H1 (cell line): ENCODE measurements at regions not wholly inside any gene's neighbourhood (a gene's known extent, or its start where the extent isn't known, plus 50 kb on each side); places are given as distances from the start of the nearest gene placed in this dataset.

Source experiments
- EP300 ChIP-seq, 2 experiments: IDR thresholded peaks; 1 replicate in 1 of 2; 2 replicates in 1 of 2; pipeline ENCODE4 v1.6.1; 2011 to 2012; ENCODE audit warnings: low read depth in 2 of 2, low read length in 2 of 2, mild to moderate bottlenecking in 2 of 2, borderline replicate concordance in 1 of 2, inconsistent platforms in 1 of 2, moderate library complexity in 1 of 2
- EZH2 ChIP-seq: fragments of 200-600 bp; sonication (generic); IDR thresholded peaks from 2 replicates; pipeline ENCODE4 v1.7.1; 2012; ENCODE audit warnings: low read depth, mild to moderate bottlenecking, moderate library complexity, low read length, inconsistent platforms; ENCODE audit not compliant: severe bottlenecking
- GABPA ChIP-seq: IDR thresholded peaks from 2 replicates; pipeline ENCODE4 v1.6.1; 2011; ENCODE audit warnings: mild to moderate bottlenecking, low read length, moderate library complexity, borderline replicate concordance; ENCODE audit not compliant: insufficient read depth
- HDAC2 ChIP-seq, 2 experiments: fragments of 300-600 bp in 1 of 2; sonication (generic) in 1 of 2; IDR thresholded peaks; 2 replicates each; pipeline ENCODE4 v1.6.1; 2011 to 2012; ENCODE audit warnings: low read depth in 2 of 2, low read length in 2 of 2, mild to moderate bottlenecking in 2 of 2, moderate library complexity in 2 of 2, borderline replicate concordance in 1 of 2, inconsistent platforms in 1 of 2
- RBBP5 ChIP-seq: IDR thresholded peaks from 2 replicates; pipeline ENCODE4 v1.7.1; 2012; ENCODE audit warnings: low read depth, mild to moderate bottlenecking, inconsistent platforms, low read length, moderate library complexity, borderline replicate concordance
- TCF12 ChIP-seq: IDR thresholded peaks from 2 replicates; pipeline ENCODE4 v1.6.1; 2011; ENCODE audit warnings: low read depth, mild to moderate bottlenecking, low read length
- YY1 ChIP-seq: IDR thresholded peaks from 2 replicates; pipeline ENCODE4 v1.6.1; 2011; ENCODE audit warnings: low read depth, mild to moderate bottlenecking, low read length
- TF ChIP-seq, protein P1 (sequence below): fragments of 300-600 bp; sonication (generic); IDR thresholded peaks from 2 replicates; pipeline ENCODE4 v1.7.1; 2012; ENCODE audit warnings: low read length, moderate library complexity, mild to moderate bottlenecking, inconsistent platforms; ENCODE audit not compliant: insufficient replicate concordance
- TF ChIP-seq, protein P2 (sequence below): IDR thresholded peaks from 2 replicates; pipeline ENCODE4 v1.6.1; 2012; ENCODE audit warnings: inconsistent platforms

DNA sequence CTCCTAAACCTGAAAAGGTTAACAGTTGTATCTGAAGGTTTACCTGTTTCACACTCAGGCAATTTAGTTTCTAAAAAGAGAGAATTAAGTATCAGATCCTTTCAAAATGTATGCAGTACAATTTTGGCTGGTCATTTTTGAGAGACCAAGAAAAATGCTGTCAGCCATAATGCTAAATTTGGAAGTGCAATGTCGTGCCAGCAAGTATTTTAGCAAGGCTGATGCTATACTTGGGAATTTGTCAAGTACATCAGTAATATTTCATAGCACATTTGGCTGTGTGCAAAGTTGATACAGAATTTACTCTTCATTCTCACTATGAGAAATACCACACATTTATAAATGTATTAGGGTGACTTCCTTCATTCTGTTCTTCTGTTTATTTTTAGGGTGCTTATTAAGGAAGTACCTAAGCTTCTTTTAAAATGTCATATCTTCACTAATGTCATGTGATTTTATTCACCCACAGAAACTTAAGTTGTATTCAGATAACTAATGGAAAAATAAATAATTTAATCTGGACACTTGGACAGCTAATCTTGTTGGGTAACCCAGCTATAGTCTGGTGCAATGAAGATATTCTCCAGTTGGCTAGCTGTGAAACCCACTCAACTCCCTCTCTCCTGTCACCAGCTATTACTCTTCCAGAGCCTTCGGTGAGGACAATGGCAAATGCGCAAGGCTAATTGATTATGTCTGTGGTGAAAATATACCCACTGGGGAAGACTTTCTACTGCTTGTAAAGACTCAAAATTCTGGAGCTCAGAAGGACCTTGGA, 84.2 kb upstream of the TLL1 start (continued):
- TF ChIP-seq, protein P1, sequence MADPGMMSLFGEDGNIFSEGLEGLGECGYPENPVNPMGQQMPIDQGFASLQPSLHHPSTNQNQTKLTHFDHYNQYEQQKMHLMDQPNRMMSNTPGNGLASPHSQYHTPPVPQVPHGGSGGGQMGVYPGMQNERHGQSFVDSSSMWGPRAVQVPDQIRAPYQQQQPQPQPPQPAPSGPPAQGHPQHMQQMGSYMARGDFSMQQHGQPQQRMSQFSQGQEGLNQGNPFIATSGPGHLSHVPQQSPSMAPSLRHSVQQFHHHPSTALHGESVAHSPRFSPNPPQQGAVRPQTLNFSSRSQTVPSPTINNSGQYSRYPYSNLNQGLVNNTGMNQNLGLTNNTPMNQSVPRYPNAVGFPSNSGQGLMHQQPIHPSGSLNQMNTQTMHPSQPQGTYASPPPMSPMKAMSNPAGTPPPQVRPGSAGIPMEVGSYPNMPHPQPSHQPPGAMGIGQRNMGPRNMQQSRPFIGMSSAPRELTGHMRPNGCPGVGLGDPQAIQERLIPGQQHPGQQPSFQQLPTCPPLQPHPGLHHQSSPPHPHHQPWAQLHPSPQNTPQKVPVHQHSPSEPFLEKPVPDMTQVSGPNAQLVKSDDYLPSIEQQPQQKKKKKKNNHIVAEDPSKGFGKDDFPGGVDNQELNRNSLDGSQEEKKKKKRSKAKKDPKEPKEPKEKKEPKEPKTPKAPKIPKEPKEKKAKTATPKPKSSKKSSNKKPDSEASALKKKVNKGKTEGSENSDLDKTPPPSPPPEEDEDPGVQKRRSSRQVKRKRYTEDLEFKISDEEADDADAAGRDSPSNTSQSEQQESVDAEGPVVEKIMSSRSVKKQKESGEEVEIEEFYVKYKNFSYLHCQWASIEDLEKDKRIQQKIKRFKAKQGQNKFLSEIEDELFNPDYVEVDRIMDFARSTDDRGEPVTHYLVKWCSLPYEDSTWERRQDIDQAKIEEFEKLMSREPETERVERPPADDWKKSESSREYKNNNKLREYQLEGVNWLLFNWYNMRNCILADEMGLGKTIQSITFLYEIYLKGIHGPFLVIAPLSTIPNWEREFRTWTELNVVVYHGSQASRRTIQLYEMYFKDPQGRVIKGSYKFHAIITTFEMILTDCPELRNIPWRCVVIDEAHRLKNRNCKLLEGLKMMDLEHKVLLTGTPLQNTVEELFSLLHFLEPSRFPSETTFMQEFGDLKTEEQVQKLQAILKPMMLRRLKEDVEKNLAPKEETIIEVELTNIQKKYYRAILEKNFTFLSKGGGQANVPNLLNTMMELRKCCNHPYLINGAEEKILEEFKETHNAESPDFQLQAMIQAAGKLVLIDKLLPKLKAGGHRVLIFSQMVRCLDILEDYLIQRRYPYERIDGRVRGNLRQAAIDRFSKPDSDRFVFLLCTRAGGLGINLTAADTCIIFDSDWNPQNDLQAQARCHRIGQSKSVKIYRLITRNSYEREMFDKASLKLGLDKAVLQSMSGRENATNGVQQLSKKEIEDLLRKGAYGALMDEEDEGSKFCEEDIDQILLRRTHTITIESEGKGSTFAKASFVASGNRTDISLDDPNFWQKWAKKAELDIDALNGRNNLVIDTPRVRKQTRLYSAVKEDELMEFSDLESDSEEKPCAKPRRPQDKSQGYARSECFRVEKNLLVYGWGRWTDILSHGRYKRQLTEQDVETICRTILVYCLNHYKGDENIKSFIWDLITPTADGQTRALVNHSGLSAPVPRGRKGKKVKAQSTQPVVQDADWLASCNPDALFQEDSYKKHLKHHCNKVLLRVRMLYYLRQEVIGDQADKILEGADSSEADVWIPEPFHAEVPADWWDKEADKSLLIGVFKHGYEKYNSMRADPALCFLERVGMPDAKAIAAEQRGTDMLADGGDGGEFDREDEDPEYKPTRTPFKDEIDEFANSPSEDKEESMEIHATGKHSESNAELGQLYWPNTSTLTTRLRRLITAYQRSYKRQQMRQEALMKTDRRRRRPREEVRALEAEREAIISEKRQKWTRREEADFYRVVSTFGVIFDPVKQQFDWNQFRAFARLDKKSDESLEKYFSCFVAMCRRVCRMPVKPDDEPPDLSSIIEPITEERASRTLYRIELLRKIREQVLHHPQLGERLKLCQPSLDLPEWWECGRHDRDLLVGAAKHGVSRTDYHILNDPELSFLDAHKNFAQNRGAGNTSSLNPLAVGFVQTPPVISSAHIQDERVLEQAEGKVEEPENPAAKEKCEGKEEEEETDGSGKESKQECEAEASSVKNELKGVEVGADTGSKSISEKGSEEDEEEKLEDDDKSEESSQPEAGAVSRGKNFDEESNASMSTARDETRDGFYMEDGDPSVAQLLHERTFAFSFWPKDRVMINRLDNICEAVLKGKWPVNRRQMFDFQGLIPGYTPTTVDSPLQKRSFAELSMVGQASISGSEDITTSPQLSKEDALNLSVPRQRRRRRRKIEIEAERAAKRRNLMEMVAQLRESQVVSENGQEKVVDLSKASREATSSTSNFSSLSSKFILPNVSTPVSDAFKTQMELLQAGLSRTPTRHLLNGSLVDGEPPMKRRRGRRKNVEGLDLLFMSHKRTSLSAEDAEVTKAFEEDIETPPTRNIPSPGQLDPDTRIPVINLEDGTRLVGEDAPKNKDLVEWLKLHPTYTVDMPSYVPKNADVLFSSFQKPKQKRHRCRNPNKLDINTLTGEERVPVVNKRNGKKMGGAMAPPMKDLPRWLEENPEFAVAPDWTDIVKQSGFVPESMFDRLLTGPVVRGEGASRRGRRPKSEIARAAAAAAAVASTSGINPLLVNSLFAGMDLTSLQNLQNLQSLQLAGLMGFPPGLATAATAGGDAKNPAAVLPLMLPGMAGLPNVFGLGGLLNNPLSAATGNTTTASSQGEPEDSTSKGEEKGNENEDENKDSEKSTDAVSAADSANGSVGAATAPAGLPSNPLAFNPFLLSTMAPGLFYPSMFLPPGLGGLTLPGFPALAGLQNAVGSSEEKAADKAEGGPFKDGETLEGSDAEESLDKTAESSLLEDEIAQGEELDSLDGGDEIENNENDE = no peak
- TF ChIP-seq TCF12 = no peak
- TF ChIP-seq, protein P2, sequence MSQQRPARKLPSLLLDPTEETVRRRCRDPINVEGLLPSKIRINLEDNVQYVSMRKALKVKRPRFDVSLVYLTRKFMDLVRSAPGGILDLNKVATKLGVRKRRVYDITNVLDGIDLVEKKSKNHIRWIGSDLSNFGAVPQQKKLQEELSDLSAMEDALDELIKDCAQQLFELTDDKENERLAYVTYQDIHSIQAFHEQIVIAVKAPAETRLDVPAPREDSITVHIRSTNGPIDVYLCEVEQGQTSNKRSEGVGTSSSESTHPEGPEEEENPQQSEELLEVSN = no peak
- TF ChIP-seq RBBP5 = no peak
- TF ChIP-seq EZH2 = no peak
- TF ChIP-seq EP300 (IDR thresholded peaks at IDR 0.05; ENCODE audit: borderline replicate concordance in 1 of 2, low read depth in 2 of 2, low read length in 2 of 2) = no peak
- TF ChIP-seq YY1 = no peak
- TF ChIP-seq GABPA = no peak
- TF ChIP-seq HDAC2 (IDR thresholded peaks at IDR 0.05; ENCODE audit: borderline replicate concordance in 1 of 2, low read depth in 2 of 2, low read length in 2 of 2) = no peak
